IMR-90 (cell line): ENCODE measurements at regions not wholly inside any gene's neighbourhood (a gene's known extent, or its start where the extent isn't known, plus 50 kb on each side); places are given as distances from the start of the nearest gene placed in this dataset.

Source experiments
- CTCF ChIP-seq: conservative IDR thresholded peaks from 2 replicates; pipeline ENCODE4 v1.5.1; 2012; ENCODE audit warnings: mild to moderate bottlenecking, low read depth, low read length, improper control_type of control experiment
- MAFK ChIP-seq: IDR thresholded peaks from 2 replicates; pipeline ENCODE4 v1.6.1; 2012; ENCODE audit warnings: low read depth, low read length, improper control_type of control experiment
- POLR2A ChIP-seq: IDR thresholded peaks from 2 replicates; pipeline ENCODE4 v1.6.1; 2012; ENCODE audit warnings: mild to moderate bottlenecking, low read depth, low read length
- RCOR1 ChIP-seq: IDR thresholded peaks from 2 replicates; pipeline ENCODE4 v1.6.1; 2012; ENCODE audit warnings: mild to moderate bottlenecking, low read length, improper control_type of control experiment; ENCODE audit not compliant: insufficient replicate concordance
- TF ChIP-seq, protein P1 (sequence below): fragments of 150-350 bp; IDR thresholded peaks from 2 replicates; pipeline ENCODE4 v1.6.1; 2016; ENCODE audit warnings: low read depth, mild to moderate bottlenecking, low read length, moderate library complexity, borderline replicate concordance

DNA sequence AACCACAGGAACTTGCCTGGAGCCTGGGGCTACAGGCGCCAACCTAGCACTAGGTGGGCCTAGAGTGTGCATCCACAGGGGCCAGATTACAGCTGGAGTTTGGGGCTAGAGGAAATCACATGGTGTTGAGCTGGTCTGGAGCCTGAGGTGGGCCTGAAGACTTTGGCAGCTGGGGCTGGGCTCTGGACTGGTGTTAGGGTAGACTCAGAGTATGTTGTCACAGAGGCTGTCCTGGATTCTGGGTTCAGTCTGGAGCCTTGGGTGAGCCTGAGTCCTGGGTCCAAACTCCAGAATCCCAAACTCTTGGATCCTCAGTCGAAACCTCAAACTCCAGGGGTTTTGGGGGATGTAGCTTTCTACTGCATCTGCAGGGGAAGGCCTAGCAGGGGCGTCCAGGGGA is 356.7 kb downstream of the FRK start:
- TF ChIP-seq CTCF, result no peak
- TF ChIP-seq, protein P1, sequence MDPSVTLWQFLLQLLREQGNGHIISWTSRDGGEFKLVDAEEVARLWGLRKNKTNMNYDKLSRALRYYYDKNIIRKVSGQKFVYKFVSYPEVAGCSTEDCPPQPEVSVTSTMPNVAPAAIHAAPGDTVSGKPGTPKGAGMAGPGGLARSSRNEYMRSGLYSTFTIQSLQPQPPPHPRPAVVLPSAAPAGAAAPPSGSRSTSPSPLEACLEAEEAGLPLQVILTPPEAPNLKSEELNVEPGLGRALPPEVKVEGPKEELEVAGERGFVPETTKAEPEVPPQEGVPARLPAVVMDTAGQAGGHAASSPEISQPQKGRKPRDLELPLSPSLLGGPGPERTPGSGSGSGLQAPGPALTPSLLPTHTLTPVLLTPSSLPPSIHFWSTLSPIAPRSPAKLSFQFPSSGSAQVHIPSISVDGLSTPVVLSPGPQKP, result no peak
- no peak for TF ChIP-seq POLR2A
- no peak for TF ChIP-seq MAFK
- no peak for TF ChIP-seq RCOR1
